ENCODE measurements at regions not wholly inside any gene's neighbourhood (a gene's known extent, or its start where the extent isn't known, plus 50 kb on each side); places are given as distances from the start of the nearest gene placed in this dataset.

GRCh38 chr13:21297447-21297846, 121.0 kb downstream of the MRPL57 start:
- TF ChIP-seq CTCF (IDR thresholded peaks at IDR 0.05; ENCODE audit: insufficient read depth, low read length) (no peak), POLR2AphosphoS5 (IDR thresholded peaks at IDR 0.05; ENCODE audit: low read depth) (no peak), REST (IDR thresholded peaks at IDR 0.05; ENCODE audit: insufficient replicate concordance, low read depth) (no peak)

Data from HL-60 (cell line).